Lower leg skin (tissue), 3 donors: ENCODE measurements at regions not wholly inside any gene's neighbourhood (a gene's known extent, or its start where the extent isn't known, plus 50 kb on each side); places are given as distances from the start of the nearest gene placed in this dataset.

ENCODE experiments used
- POLR2A ChIP-seq, 2 donors: fragments of 450-650 bp; IDR thresholded peaks; one replicate each; pipeline ENCODE4 v1.6.1; 2016 to 2017; ENCODE audit warnings: antibody characterized with exemption in 2 of 2, mild to moderate bottlenecking in 1 of 2, moderate library complexity in 1 of 2
- TF ChIP-seq, protein P1 (sequence below), 3 donors: fragments of 450-650 bp; IDR thresholded peaks; one replicate each; pipeline ENCODE4 v1.5.1; 2016; ENCODE audit warnings: antibody characterized with exemption in 3 of 3, mild to moderate bottlenecking in 3 of 3, moderate library complexity in 2 of 3

DNA sequence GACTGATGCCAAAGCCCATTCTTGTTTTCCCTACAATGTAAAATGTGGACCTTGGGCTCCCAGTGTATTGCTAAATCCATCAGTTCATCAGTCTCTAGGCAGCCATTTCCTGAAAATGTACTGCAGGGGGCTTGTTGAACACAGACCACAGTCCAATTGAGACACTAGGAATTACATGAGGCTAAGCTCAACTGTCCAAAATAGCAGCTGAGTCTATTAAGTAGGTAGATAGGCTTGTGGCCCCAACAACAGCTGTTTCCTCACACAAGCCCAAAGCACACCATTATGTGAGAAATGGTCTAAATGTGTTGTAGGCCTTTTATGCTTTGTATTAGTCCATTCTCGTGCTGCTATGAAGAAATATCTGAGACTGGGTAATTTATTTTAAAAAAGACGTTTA is 60.0 kb upstream of the PAK3 start:
- TF ChIP-seq, protein P1, sequence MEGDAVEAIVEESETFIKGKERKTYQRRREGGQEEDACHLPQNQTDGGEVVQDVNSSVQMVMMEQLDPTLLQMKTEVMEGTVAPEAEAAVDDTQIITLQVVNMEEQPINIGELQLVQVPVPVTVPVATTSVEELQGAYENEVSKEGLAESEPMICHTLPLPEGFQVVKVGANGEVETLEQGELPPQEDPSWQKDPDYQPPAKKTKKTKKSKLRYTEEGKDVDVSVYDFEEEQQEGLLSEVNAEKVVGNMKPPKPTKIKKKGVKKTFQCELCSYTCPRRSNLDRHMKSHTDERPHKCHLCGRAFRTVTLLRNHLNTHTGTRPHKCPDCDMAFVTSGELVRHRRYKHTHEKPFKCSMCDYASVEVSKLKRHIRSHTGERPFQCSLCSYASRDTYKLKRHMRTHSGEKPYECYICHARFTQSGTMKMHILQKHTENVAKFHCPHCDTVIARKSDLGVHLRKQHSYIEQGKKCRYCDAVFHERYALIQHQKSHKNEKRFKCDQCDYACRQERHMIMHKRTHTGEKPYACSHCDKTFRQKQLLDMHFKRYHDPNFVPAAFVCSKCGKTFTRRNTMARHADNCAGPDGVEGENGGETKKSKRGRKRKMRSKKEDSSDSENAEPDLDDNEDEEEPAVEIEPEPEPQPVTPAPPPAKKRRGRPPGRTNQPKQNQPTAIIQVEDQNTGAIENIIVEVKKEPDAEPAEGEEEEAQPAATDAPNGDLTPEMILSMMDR (IDR thresholded peaks at IDR 0.05), result no peak
- TF ChIP-seq POLR2A (IDR thresholded peaks at IDR 0.05), result no peak
